MCF 10A (cell line): ENCODE measurements at regions not wholly inside any gene's neighbourhood (a gene's known extent, or its start where the extent isn't known, plus 50 kb on each side); places are given as distances from the start of the nearest gene placed in this dataset.

Experiments used
- BruUV-seq: library from RNA; stranded (reverse); fragments of 400-500 nt; replicated peaks from 2 replicates; lab custom pipeline; 2021; lab: Mats Ljungman, UMichigan
- CTCF ChIA-PET: fragments of 300-600 bp; sonication (Branson Sonifier 250); formaldehyde crosslinking; extraction: SDS; loops from one replicate; lab custom pipeline; 2021; ENCODE audit warnings: antibody characterized with exemption, inconsistent platforms; lab: Yijun Ruan, JAX
- POLR2A ChIA-PET: fragments of 300-600, 350-650 bp; sonication (Branson Sonifier 250); formaldehyde crosslinking; extraction: SDS; loops from one replicate; lab custom pipeline; 2020; ENCODE audit warnings: antibody characterized with exemption, inconsistent platforms; lab: Yijun Ruan, JAX
- DNase-seq: peaks from one replicate; pipeline ENCODE4 v3.0.0-alpha.2; 2018; ENCODE audit not compliant: unreplicated experiment
- H3K27ac Mint-ChIP-seq: one replicate; pipeline ENCODE4 v1.8.0; 2022; ENCODE audit warnings: mild to moderate bottlenecking, low read depth, mixed read lengths; ENCODE audit not compliant: unreplicated experiment
- H3K27me3 Mint-ChIP-seq: one replicate; pipeline ENCODE4 v1.8.0; 2022; ENCODE audit warnings: mixed read lengths; ENCODE audit not compliant: insufficient read depth, unreplicated experiment
- H3K36me3 Mint-ChIP-seq: one replicate; pipeline ENCODE4 v1.8.0; 2022; ENCODE audit warnings: mild to moderate bottlenecking, moderate library complexity, mixed read lengths; ENCODE audit not compliant: insufficient read depth, unreplicated experiment
- H3K4me1 Mint-ChIP-seq: one replicate; pipeline ENCODE4 v1.8.0; 2022; ENCODE audit warnings: mixed read lengths; ENCODE audit not compliant: insufficient read depth, unreplicated experiment
- H3K4me3 Mint-ChIP-seq: one replicate; pipeline ENCODE4 v1.8.0; 2022; ENCODE audit warnings: mild to moderate bottlenecking, moderate library complexity, mixed read lengths; ENCODE audit not compliant: unreplicated experiment
- H3K9me3 Mint-ChIP-seq: one replicate; pipeline ENCODE4 v1.8.0; 2022; ENCODE audit warnings: mixed read lengths; ENCODE audit not compliant: unreplicated experiment
- intact Hi-C: fragments of 100-400 bp; cut with micrococcal nuclease; formaldehyde crosslinking; loops from 2 replicates; pipeline ENCODE4 v1.14.1; 2022
- TF ChIP-seq, protein P1 (sequence below): fragments of 200-600 bp; IDR thresholded peaks from one replicate; pipeline ENCODE4 v1.8.0; 2022; ENCODE audit warnings: antibody characterized with exemption, mild to moderate bottlenecking; ENCODE audit not compliant: unreplicated experiment

DNA sequence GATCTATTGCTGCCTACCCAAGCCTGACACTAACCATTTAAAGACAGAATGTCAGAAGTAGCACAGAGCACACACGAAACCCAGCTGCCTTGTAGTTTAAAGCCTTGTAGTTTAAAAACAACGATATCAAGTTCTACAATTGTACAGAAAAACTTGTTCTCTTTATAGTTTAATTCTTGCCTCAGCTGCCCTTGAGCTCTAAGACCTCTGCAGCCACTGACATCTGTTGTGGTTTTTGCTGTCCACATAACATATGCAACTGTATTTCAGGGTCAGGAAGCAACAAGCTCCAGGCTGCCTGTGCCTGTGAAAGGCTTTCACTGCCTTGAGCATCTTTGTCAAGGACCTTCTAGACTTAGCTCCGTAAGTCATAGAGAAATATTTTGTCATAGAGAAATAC, 227.2 kb downstream of the SPCS3 start:
- POLR2A ChIA-PET, result no interaction called here

DNA sequence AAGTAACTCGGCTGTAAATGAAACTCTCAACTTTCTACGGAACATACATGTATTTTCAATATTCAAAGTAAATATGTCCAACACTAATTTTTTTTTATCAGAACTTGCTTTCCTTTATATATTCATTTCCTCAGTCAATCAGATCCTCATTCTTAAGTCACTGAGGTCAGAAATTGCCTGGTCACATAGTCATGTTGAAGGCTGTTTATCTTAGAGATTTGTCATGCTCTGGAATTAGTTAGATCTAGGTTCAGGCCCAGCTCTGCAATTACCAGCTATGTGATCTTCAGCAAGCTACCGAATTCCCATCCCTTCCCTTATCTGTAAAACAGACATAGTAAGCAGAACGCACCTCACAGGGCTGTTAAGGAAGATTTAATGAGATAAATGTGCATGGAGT, 228.8 kb downstream of the SPCS3 start:
- Mint-ChIP-seq H3K27ac (no peak overlapping the region), H3K4me1 (peaks cover 8% of the 10 kb centered on the region), H3K4me3 (no peak overlapping the region), H3K9me3 (peaks cover 7% of the 10 kb centered on the region), H3K27me3 (no peaks in the 10 kb centered on the region), H3K36me3 (no peaks in the 10 kb centered on the region)
- TF ChIP-seq, protein P1, sequence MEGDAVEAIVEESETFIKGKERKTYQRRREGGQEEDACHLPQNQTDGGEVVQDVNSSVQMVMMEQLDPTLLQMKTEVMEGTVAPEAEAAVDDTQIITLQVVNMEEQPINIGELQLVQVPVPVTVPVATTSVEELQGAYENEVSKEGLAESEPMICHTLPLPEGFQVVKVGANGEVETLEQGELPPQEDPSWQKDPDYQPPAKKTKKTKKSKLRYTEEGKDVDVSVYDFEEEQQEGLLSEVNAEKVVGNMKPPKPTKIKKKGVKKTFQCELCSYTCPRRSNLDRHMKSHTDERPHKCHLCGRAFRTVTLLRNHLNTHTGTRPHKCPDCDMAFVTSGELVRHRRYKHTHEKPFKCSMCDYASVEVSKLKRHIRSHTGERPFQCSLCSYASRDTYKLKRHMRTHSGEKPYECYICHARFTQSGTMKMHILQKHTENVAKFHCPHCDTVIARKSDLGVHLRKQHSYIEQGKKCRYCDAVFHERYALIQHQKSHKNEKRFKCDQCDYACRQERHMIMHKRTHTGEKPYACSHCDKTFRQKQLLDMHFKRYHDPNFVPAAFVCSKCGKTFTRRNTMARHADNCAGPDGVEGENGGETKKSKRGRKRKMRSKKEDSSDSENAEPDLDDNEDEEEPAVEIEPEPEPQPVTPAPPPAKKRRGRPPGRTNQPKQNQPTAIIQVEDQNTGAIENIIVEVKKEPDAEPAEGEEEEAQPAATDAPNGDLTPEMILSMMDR, result no peak
- intact Hi-C loops, result no loop called here
- no peak for DNase-seq
- CTCF ChIA-PET, result interaction anchor here (1.5 kb wide), 1 partner anchor 8 kb away, joined by 4 read pairs; no protein-coding TSS in a partner anchor
- POLR2A ChIA-PET, result no interaction called here
- BruUV-seq, result no TSS peak

More for the DNA sequence above, 227.2 kb downstream of the SPCS3 start:
- no peak for DNase-seq
- Mint-ChIP-seq H3K27me3 (no peaks in the 10 kb centered on the region), H3K36me3 (no peaks in the 10 kb centered on the region), H3K4me1 (peaks cover 8% of the 10 kb centered on the region), H3K9me3 (no peaks in the 10 kb centered on the region), H3K27ac (no peak overlapping the region), H3K4me3 (no peak overlapping the region)
- TF ChIP-seq, protein P1, result no peak
- intact Hi-C loops, result no loop called here
- CTCF ChIA-PET, result no interaction called here
- BruUV-seq, result no TSS peak

DNA sequence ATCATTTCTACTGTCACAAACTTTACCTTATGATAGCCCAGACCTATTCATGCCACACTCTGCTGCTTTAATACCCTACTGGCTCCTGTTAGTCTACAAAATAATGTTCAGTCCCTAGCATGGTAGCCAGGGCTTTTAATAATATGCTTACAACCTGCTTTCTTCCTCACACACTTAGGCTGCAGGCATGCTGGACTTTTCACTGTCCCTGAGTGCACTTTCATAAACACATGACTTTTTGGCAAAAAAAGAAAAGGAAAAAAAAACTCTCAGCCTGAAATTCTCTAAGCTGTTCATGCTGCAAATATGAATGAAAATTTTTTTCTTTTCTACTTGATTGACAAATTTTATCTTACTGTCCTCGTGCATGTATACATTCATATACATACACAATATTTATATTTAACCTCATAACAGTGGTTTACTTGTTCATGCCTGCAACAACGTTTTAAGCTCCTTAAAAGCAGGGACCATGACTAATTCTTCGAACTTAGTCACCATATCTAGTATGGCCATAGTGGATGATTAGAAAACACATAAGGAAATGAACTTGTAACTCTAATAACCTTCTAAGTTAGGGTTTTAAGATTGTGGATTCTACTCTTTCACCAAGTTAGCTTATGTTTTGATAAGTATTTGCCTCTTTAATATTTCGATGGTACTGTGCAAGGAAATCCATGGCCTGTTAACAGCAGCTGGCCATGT, 229.5 kb downstream of the SPCS3 start:
- peak; percentile 18 for DNase-seq
- no peaks in the 10 kb centered on the region for H3K27me3 Mint-ChIP-seq
- TF ChIP-seq, protein P1, result no peak

DNA sequence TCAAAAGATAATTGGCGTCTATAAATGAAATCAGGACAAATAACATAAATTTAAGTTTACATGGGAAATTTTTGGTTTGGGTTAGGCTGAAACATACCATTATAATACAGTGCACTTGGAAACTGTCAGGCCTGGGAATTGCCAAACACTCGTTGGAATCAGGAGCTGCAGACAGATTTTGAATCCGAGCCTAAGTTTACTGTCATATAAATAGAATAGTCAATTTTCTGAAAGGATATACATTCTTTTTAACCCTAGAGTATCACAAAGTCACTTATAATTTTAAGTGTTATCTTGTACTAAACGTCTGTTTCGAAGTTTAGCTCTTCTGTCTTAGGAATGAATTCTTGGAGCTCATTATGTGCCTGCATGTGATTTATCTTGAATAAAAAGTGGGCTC, 234.1 kb downstream of the VEGFC start:
- DNase-seq, result no peak
- H3K27me3 Mint-ChIP-seq, result no peaks in the 10 kb centered on the region
- no peak overlapping the region for H3K4me3 Mint-ChIP-seq
- TF ChIP-seq, protein P1, result no peak
- no peaks in the 10 kb centered on the region for H3K36me3 Mint-ChIP-seq
- H3K9me3 Mint-ChIP-seq, result no peaks in the 10 kb centered on the region
- H3K4me1 Mint-ChIP-seq, result no peaks in the 10 kb centered on the region
- H3K27ac Mint-ChIP-seq, result no peak overlapping the region
- CTCF ChIA-PET, result interaction anchor here (0.9 to 2.5 kb wide), 2 partner anchors 171 to 489 kb away, joined by 4 to 8 read pairs; no protein-coding TSS in a partner anchor
- no TSS peak for BruUV-seq
- intact Hi-C loops, result no loop called here
- POLR2A ChIA-PET, result interaction anchor here (0.7 to 1.1 kb wide), 2 partner anchors 182 to 457 kb away, joined by 3 to 4 read pairs; no protein-coding TSS in a partner anchor

More for the DNA sequence above, 229.5 kb downstream of the SPCS3 start:
- no peak overlapping the region for H3K27ac Mint-ChIP-seq
- ChIA-PET CTCF (interaction anchor here (0.6 to 1.5 kb wide), 5 partner anchors 9 to 700 kb away, joined by 3 to 5 read pairs (median 4); no protein-coding TSS in a partner anchor), POLR2A (interaction anchor here (0.7 kb wide), 1 partner anchor 9 kb away, joined by 7 read pairs; no protein-coding TSS in a partner anchor)
- peaks cover 7% of the 10 kb centered on the region for H3K9me3 Mint-ChIP-seq
- no TSS peak for BruUV-seq
- no peak overlapping the region for H3K4me3 Mint-ChIP-seq
- intact Hi-C loops, result no loop called here
- peaks cover 8% of the 10 kb centered on the region for H3K4me1 Mint-ChIP-seq
- H3K36me3 Mint-ChIP-seq, result no peaks in the 10 kb centered on the region
